ENCODE measurements at regions not wholly inside any gene's neighbourhood (a gene's known extent, or its start where the extent isn't known, plus 50 kb on each side); places are given as distances from the start of the nearest gene placed in this dataset.

GRCh38 chr6:117022774-117023173 lies 145.7 kb downstream of the RFX6 start:
- no peak overlapping the region for H3K27ac Mint-ChIP-seq
- H3K36me3 Mint-ChIP-seq (ENCODE audit: low read depth): no peaks in the 10 kb centered on the region
- peaks cover 3% of the 10 kb centered on the region for H3K27me3 Mint-ChIP-seq (ENCODE audit: low read depth)
- no peaks in the 10 kb centered on the region for H3K4me1 Mint-ChIP-seq
- peaks cover 8% of the 10 kb centered on the region for H3K9me3 Mint-ChIP-seq
- TF ChIP-seq, protein P1, sequence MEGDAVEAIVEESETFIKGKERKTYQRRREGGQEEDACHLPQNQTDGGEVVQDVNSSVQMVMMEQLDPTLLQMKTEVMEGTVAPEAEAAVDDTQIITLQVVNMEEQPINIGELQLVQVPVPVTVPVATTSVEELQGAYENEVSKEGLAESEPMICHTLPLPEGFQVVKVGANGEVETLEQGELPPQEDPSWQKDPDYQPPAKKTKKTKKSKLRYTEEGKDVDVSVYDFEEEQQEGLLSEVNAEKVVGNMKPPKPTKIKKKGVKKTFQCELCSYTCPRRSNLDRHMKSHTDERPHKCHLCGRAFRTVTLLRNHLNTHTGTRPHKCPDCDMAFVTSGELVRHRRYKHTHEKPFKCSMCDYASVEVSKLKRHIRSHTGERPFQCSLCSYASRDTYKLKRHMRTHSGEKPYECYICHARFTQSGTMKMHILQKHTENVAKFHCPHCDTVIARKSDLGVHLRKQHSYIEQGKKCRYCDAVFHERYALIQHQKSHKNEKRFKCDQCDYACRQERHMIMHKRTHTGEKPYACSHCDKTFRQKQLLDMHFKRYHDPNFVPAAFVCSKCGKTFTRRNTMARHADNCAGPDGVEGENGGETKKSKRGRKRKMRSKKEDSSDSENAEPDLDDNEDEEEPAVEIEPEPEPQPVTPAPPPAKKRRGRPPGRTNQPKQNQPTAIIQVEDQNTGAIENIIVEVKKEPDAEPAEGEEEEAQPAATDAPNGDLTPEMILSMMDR (IDR thresholded peaks at IDR 0.05; ENCODE audit: unreplicated experiment in 3 of 3): no peak
- no peak overlapping the region for H3K4me3 Mint-ChIP-seq

DNA sequence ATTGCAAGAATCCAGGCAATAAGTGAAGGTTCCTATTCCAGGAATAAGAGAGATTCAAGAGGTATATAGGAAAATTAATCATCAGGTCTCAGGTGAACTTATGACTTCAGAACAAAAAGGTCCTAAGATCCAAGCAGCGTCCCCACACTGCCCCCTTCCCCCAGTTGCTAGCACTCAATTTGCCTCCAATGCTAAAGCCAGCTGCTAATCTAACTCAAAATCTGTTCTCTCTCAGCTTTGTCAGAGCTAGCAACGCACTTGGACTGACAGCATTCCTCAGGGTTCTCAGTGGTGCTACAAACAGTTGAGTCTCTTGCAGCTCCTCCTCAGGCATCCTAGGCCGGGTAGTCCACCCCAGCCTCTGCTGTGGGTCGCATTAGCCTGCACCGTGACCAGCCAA lies 148.3 kb downstream of the RFX6 start:
- Mint-ChIP-seq H3K27me3 (ENCODE audit: low read depth) (peaks cover 3% of the 10 kb centered on the region), H3K36me3 (ENCODE audit: low read depth) (no peaks in the 10 kb centered on the region), H3K4me1 (no peaks in the 10 kb centered on the region), H3K9me3 (no peaks in the 10 kb centered on the region), H3K4me3 (no peak overlapping the region), H3K27ac (no peak overlapping the region)
- TF ChIP-seq, protein P1 (IDR thresholded peaks at IDR 0.05; ENCODE audit: unreplicated experiment in 3 of 3): no peak

DNA sequence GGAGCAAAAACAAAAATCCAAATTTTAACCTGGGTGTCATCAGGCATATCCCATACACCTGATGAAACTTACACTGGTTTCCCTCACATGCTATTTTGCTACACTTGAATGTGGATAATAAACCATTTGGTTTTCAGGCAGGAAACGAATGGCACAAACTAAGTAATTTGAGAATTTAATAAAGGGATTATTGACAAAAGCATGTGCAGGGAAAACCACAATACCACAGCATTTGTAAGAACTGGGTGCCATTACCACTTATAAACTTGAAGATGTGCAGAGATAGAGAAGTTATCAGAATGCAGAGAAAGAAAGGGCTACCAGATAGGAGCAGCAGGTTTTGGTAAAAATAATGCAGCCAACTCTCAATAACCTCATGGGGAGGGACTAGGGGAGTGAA lies 151.2 kb downstream of the RFX6 start:
- Mint-ChIP-seq H3K36me3 (ENCODE audit: low read depth) (no peaks in the 10 kb centered on the region), H3K27ac (no peak overlapping the region), H3K9me3 (no peaks in the 10 kb centered on the region), H3K4me1 (no peaks in the 10 kb centered on the region), H3K27me3 (ENCODE audit: low read depth) (peaks cover 3% of the 10 kb centered on the region), H3K4me3 (no peak overlapping the region)
- TF ChIP-seq, protein P1 (IDR thresholded peaks at IDR 0.05; ENCODE audit: unreplicated experiment in 3 of 3): no peak

- H3K4me3 Mint-ChIP-seq: no peak overlapping the region
- H3K27ac Mint-ChIP-seq: no peak overlapping the region
- no peaks in the 10 kb centered on the region for H3K4me1 Mint-ChIP-seq
- H3K36me3 Mint-ChIP-seq (ENCODE audit: low read depth): no peaks in the 10 kb centered on the region
- H3K9me3 Mint-ChIP-seq: peaks cover 3% of the 10 kb centered on the region
- TF ChIP-seq, protein P1 (IDR thresholded peaks at IDR 0.05; ENCODE audit: unreplicated experiment in 3 of 3): no peak
- H3K27me3 Mint-ChIP-seq (ENCODE audit: low read depth): no peaks in the 10 kb centered on the region
Measured at GRCh38 chr6:117034547-117034946, 157.5 kb downstream of the RFX6 start.

DNA sequence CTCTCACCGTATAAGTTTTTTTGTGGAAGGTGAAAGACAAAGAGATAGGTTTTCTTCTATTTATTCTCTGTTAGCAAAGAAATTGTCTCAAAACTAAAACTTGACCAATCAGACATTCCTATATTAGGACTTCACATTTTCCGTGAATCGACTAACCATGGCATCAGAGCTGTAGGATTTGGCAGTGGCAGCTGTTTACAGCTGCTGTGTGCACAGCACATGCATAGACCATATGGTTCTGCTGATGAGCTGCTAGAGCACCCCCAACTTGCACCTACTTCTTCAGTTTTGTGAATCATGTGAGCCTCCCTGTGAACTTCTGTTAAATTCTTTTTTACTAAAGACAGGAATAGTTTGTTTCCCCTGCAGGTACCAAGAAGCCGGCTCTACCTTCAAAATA lies 157.9 kb downstream of the RFX6 start:
- Mint-ChIP-seq H3K9me3 (peaks cover 7% of the 10 kb centered on the region), H3K27me3 (ENCODE audit: low read depth) (no peaks in the 10 kb centered on the region), H3K36me3 (ENCODE audit: low read depth) (no peaks in the 10 kb centered on the region), H3K4me1 (no peaks in the 10 kb centered on the region), H3K27ac (no peak overlapping the region), H3K4me3 (no peak overlapping the region)
- TF ChIP-seq, protein P1 (IDR thresholded peaks at IDR 0.05; ENCODE audit: unreplicated experiment in 3 of 3): no peak

DNA sequence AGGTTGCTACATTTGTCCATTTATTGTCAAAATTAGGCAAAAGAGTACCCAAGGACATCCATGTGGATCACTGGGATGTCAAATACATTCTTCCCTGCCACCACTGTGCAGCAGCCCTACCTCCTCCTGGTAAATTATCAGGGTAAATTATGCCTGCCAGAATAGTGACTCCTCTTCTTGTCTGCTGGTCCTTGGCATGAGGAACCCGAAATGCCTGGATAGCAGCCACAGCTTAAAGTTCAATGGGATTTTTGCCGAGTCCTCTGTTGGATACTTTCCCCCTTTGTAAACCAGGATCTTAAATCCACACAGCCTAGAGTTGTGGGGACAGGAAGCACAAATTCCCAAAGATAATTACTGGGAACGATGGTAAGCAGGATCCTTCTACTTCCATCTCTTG lies 173.3 kb downstream of the RFX6 start:
- H3K36me3 Mint-ChIP-seq (ENCODE audit: low read depth): no peaks in the 10 kb centered on the region
- TF ChIP-seq, protein P1 (IDR thresholded peaks at IDR 0.05; ENCODE audit: unreplicated experiment in 3 of 3): no peak
- H3K27ac Mint-ChIP-seq: no peak overlapping the region
- no peak overlapping the region for H3K4me3 Mint-ChIP-seq
- no peaks in the 10 kb centered on the region for H3K27me3 Mint-ChIP-seq (ENCODE audit: low read depth)
- peaks cover 7% of the 10 kb centered on the region for H3K9me3 Mint-ChIP-seq
- no peaks in the 10 kb centered on the region for H3K4me1 Mint-ChIP-seq

Measured in nephron (organoid).